ENCODE measurements at regions not wholly inside any gene's neighbourhood (a gene's known extent, or its start where the extent isn't known, plus 50 kb on each side); places are given as distances from the start of the nearest gene placed in this dataset.

DNA sequence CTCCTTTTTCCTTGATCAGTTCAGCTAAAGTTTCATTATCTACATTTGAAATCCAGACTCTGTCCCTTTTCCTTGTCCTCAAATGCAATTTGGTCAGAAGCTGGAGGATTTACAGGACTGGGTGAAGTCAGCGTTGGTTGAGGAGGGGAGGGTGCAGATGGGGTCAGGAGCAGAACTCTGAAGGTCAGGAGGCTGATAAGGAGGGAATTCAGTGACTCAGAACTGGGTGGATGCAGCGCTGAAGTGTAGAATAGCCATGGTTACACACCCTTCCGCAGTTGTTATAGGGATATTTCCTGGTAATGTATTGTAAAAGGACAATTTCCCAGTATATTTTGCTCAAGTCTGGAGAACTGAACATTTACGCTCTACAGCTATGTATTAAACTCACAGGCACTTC lies 133.1 kb upstream of the FOXA2 start:
- H3K4me3 ChIP-seq, result peak overlapping the region in 1 of 2 donors; percentile 6
- H3K27ac ChIP-seq, result peak overlapping the region; percentile 64 to 73
- intact Hi-C loops (cut with DNase I), result no loop called here
- H3K36me3 ChIP-seq, result no peaks in the 10 kb centered on the region
- no peak for DNase-seq (ENCODE audit: low spot score in 2 of 2)
- H3K4me1 ChIP-seq, result peaks cover 0 to 16% of the 10 kb centered on the region in 2 donors
- TF ChIP-seq, protein P1, sequence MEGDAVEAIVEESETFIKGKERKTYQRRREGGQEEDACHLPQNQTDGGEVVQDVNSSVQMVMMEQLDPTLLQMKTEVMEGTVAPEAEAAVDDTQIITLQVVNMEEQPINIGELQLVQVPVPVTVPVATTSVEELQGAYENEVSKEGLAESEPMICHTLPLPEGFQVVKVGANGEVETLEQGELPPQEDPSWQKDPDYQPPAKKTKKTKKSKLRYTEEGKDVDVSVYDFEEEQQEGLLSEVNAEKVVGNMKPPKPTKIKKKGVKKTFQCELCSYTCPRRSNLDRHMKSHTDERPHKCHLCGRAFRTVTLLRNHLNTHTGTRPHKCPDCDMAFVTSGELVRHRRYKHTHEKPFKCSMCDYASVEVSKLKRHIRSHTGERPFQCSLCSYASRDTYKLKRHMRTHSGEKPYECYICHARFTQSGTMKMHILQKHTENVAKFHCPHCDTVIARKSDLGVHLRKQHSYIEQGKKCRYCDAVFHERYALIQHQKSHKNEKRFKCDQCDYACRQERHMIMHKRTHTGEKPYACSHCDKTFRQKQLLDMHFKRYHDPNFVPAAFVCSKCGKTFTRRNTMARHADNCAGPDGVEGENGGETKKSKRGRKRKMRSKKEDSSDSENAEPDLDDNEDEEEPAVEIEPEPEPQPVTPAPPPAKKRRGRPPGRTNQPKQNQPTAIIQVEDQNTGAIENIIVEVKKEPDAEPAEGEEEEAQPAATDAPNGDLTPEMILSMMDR (IDR thresholded peaks at IDR 0.05), result no peak
- H3K27me3 ChIP-seq, result no peaks in the 10 kb centered on the region
- H3K9me3 ChIP-seq, result no peaks in the 10 kb centered on the region

DNA sequence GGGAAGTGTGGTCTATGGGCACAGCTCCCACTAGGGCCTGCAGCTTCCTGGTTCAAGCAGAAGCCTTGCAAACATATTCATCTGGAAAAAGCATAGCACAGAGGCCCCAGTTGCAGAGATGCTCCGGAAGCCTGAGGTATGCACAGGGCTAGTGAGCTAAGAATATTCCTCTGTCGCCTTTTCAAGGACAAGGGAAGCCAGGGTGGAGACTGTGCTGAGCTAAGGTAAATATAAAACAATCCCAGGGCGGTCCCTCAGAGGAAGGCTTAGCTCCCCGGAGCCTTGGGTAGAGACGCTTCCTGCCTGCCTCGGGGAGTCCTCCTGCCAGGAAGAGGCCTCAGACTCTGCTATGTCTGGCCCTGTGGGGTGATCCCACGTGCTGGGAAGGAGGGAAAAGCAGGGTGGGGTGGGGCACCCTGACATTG lies 134.8 kb upstream of the FOXA2 start:
- Histone ChIP-seq H3K4me3 (no peak overlapping the region), H3K9me3 (no peaks in the 10 kb centered on the region), H3K27ac (no peak overlapping the region), H3K36me3 (no peaks in the 10 kb centered on the region), H3K4me1 (peaks cover 0 to 16% of the 10 kb centered on the region in 2 donors), H3K27me3 (no peaks in the 10 kb centered on the region)
- DNase-seq (ENCODE audit: low spot score in 2 of 2), result no peak
- intact Hi-C loops (cut with DNase I), result no loop called here
- TF ChIP-seq, protein P1 (IDR thresholded peaks at IDR 0.05), result no peak

DNA sequence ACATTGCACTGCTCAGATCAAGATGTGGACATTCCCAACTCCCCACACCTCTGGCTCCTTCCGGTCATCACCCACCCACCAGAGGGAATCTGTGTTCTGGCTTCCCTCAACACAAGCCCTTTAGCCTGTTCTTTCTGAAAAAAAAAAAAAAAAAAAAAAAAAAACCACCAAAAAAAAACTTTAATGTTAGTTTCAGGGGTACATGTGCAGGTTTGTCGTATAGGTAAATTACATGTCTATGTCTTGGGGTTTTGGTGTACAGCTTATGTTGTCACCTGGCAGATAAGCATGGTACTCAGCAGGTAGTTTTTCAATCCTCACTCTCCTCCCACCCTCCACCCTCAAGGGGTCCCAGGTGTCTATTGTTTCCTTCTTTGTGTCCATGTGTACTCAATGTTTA lies 135.8 kb upstream of the FOXA2 start:
- intact Hi-C loops (cut with DNase I), result loop anchor here (5.0 kb wide), 1 partner anchor 77 kb away; no protein-coding TSS in a partner anchor
- Histone ChIP-seq H3K36me3 (no peaks in the 10 kb centered on the region), H3K4me1 (peaks cover 0 to 16% of the 10 kb centered on the region in 2 donors), H3K27ac (no peak overlapping the region), H3K27me3 (no peaks in the 10 kb centered on the region), H3K4me3 (no peak overlapping the region), H3K9me3 (no peaks in the 10 kb centered on the region)
- no peak for DNase-seq (ENCODE audit: low spot score in 2 of 2)
- TF ChIP-seq, protein P1 (IDR thresholded peaks at IDR 0.05), result no peak

GRCh38 chr20:22722811-22723210 lies 138.4 kb upstream of the FOXA2 start:
- intact Hi-C loops (cut with DNase I), result loop anchor here (5.0 kb wide), 1 partner anchor 74 kb away; no protein-coding TSS in a partner anchor
- Histone ChIP-seq H3K4me1 (peaks cover 0 to 3% of the 10 kb centered on the region in 2 donors), H3K4me3 (no peak overlapping the region), H3K27me3 (no peaks in the 10 kb centered on the region), H3K27ac (no peak overlapping the region), H3K36me3 (no peaks in the 10 kb centered on the region), H3K9me3 (no peaks in the 10 kb centered on the region)
- DNase-seq (ENCODE audit: low spot score in 2 of 2), result no peak
- TF ChIP-seq, protein P1 (IDR thresholded peaks at IDR 0.05), result no peak

DNA sequence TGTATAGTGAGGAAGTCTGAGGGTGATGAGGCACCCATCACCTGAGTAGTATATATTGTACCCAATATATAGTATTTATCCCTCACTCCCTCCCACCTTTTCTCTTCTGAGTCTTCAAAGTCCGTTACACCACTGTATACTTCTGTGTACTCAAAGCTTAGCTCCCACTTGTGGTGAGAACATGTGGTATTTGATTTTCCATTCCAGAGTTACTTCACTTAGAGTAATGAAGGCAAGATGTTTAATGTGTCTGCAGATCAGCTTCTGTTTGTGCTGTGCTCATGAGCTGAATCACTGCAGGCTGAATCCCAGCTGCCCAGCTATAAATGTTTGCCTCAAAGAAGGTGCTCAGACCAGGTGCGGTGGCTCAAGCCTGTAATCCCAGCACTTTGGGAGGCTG lies 139.3 kb upstream of the FOXA2 start:
- no peak overlapping the region for H3K27ac ChIP-seq

More for the DNA sequence above, 139.3 kb upstream of the FOXA2 start:
- no peak overlapping the region for H3K4me3 ChIP-seq
- no peaks in the 10 kb centered on the region for H3K36me3 ChIP-seq
- no peaks in the 10 kb centered on the region for H3K9me3 ChIP-seq
- no peaks in the 10 kb centered on the region for H3K27me3 ChIP-seq
- intact Hi-C loops (cut with DNase I), result loop anchor here (5.0 kb wide), 1 partner anchor 74 kb away; no protein-coding TSS in a partner anchor
- H3K4me1 ChIP-seq, result no peaks in the 10 kb centered on the region
- DNase-seq (ENCODE audit: low spot score in 2 of 2), result no peak
- TF ChIP-seq, protein P1 (IDR thresholded peaks at IDR 0.05), result no peak
